K562 (cell line): ENCODE measurements at regions not wholly inside any gene's neighbourhood (a gene's known extent, or its start where the extent isn't known, plus 50 kb on each side); places are given as distances from the start of the nearest gene placed in this dataset.

Experiments used
- ATAC-seq: fragments of 200-7000 bp; cut with Tn5 transposase; 3 replicates; pipeline ENCODE4 v1.9.1; 2020; ENCODE audit warnings: moderate library complexity
- BruUV-seq: library from RNA; stranded (reverse); fragments of 400-500 nt; replicated peaks from 2 replicates; lab custom pipeline; 2021; lab: Mats Ljungman, UMichigan
- CTCF ChIA-PET: fragments of 300-600 bp; formaldehyde crosslinking; extraction: SDS; loops from one replicate; lab custom pipeline; 2021; ENCODE audit warnings: low intra/inter-chr PET ratio; lab: Yijun Ruan, JAX
- POLR2A ChIA-PET: fragments of 300-600, 350-650 bp; sonication (Branson Sonifier 250); formaldehyde crosslinking; extraction: SDS; loops from one replicate; lab custom pipeline; 2021; ENCODE audit warnings: antibody characterized with exemption, inconsistent platforms; lab: Yijun Ruan, JAX
- DNase-seq, 4 experiments: peaks; one replicate each; pipeline versions ENCODE4 v3.0.0 to v3.0.0-alpha.2; 2011 to 2018; ENCODE audit warnings: low spot score in 3 of 4, mixed read lengths in 3 of 4; ENCODE audit errors: extremely low read depth in 1 of 4
- FAIRE-seq: peaks from 2 replicates; lab custom pipeline; 2011; peaks lifted over from hg19 to GRCh38; lab: Jason Lieb, UNC
- H2AFZ ChIP-seq: 2 replicates; pipeline ENCODE4 v1.6.0; 2011; ENCODE audit warnings: low read depth, low read length, control low read depth, inconsistent platforms
- H3K27ac ChIP-seq: fragments of 200-600 bp; 3 replicates; pipeline ENCODE4 v1.8.0; 2011; ENCODE audit warnings: low read depth, mild to moderate bottlenecking, control low read depth, inconsistent platforms, low read length, moderate library complexity, mixed read lengths; ENCODE audit errors: extremely low read depth
- H3K27me3 ChIP-seq, 2 experiments: fragments of 300-600 bp in 1 of 2; 2 replicates in 1 of 2; 3 replicates in 1 of 2; pipeline versions ENCODE4 v1.6.0 to v1.8.0; 2011; ENCODE audit warnings: inconsistent platforms in 2 of 2, low read length in 2 of 2, mild to moderate bottlenecking in 1 of 2, mixed read lengths in 1 of 2, moderate library complexity in 1 of 2; ENCODE audit not compliant: control insufficient read depth in 2 of 2, insufficient read depth in 2 of 2
- H3K36me3 ChIP-seq: fragments of 300-600 bp; 3 replicates; pipeline ENCODE4 v1.8.0; 2011; ENCODE audit warnings: mild to moderate bottlenecking, low read length, inconsistent platforms; ENCODE audit not compliant: control insufficient read depth, insufficient read depth
- H3K4me1 ChIP-seq, 2 experiments: fragments of 200-600 bp in 1 of 2; replicated peaks in 1 of 2; 2 replicates in 1 of 2; 3 replicates in 1 of 2; pipeline versions ENCODE4 v1.5.1 to v1.8.0; 2011; ENCODE audit warnings: inconsistent platforms in 2 of 2, low read length in 2 of 2, mild to moderate bottlenecking in 1 of 2, mixed read lengths in 1 of 2, moderate library complexity in 1 of 2; ENCODE audit not compliant: control insufficient read depth in 2 of 2, insufficient read depth in 2 of 2
- H3K4me2 ChIP-seq: 2 replicates; pipeline ENCODE4 v1.6.1; 2011; ENCODE audit warnings: low read length, control low read depth, inconsistent platforms, mixed read lengths; ENCODE audit not compliant: insufficient read depth
- H3K4me3 ChIP-seq: fragments of 200-600 bp; sonication (generic), shearing (Covaris generic); 2 replicates; pipeline ENCODE4 v1.5.1; 2016; ENCODE audit warnings: control low read depth, inconsistent platforms
- H3K79me2 ChIP-seq: fragments of 200-600 bp; 3 replicates; pipeline ENCODE4 v1.8.0; 2011; ENCODE audit warnings: low read length, inconsistent platforms; ENCODE audit not compliant: control insufficient read depth, insufficient read depth
- H3K9ac ChIP-seq, 2 experiments: 2 replicates each; pipeline versions ENCODE4 v1.6.0 to v1.6.1; 2011; ENCODE audit warnings: low read depth in 2 of 2, low read length in 2 of 2, control low read depth in 1 of 2, inconsistent platforms in 1 of 2, mild to moderate bottlenecking in 1 of 2, mixed read lengths in 1 of 2; ENCODE audit not compliant: insufficient read depth in 1 of 2
- H3K9me1 ChIP-seq: one replicate; pipeline ENCODE4 v1.6.0; 2011; ENCODE audit warnings: inconsistent platforms, mild to moderate bottlenecking, low read length, moderate library complexity; ENCODE audit not compliant: control insufficient read depth, insufficient read depth
- H3K9me3 ChIP-seq: replicated peaks from 2 replicates; pipeline ENCODE4 v1.5.1; 2011; ENCODE audit warnings: low read depth, low read length, inconsistent platforms; ENCODE audit not compliant: control insufficient read depth, insufficient read depth
- H4K20me1 ChIP-seq: replicated peaks from 2 replicates; pipeline ENCODE4 v1.6.1; 2011; ENCODE audit warnings: low read length, inconsistent platforms, mixed read lengths; ENCODE audit not compliant: control insufficient read depth, insufficient read depth
- CREB3L1 ChIP-seq: fragments of 450-650 bp; IDR thresholded peaks from 2 replicates; pipeline ENCODE4 v1.6.1; 2014; ENCODE audit warnings: low read depth, mild to moderate bottlenecking, moderate library complexity, borderline replicate concordance
- FOXA3 ChIP-seq, 2 experiments: fragments of 450-650 bp in 1 of 2; sonication (generic) in 1 of 2; formaldehyde crosslinking; IDR thresholded peaks in 1 of 2; conservative IDR thresholded peaks in 1 of 2; 2 replicates each; pipeline versions ENCODE4 v1.4.0 to v1.8.0; 2020 to 2022; ENCODE audit warnings: mild to moderate bottlenecking in 2 of 2, missing genetic modification reagents in 1 of 2
- GATAD2A ChIP-seq: fragments of 450-650 bp; IDR thresholded peaks from 2 replicates; pipeline ENCODE4 v1.6.1; 2017
- HNRNPL ChIP-seq: fragments of 200-400 bp; formaldehyde crosslinking; IDR thresholded peaks from 2 replicates; pipeline ENCODE4 v1.6.1; 2017; ENCODE audit warnings: low read depth, mild to moderate bottlenecking, low read length
- ILK ChIP-seq: fragments of 450-650 bp; IDR thresholded peaks from 2 replicates; pipeline ENCODE4 v1.6.1; 2016; ENCODE audit warnings: missing genetic modification characterization, low read depth, mild to moderate bottlenecking, missing compliant biosample characterization, moderate library complexity, borderline replicate concordance
- KDM2B ChIP-seq: fragments of 250-450 bp; sonication (Bioruptor Pico); IDR thresholded peaks from 2 replicates; pipeline ENCODE4 v1.8.0; 2021; ENCODE audit warnings: mild to moderate bottlenecking, moderate library complexity
- MAZ ChIP-seq, 2 experiments: fragments of 450-650 bp in 1 of 2; sonication (generic) in 1 of 2; formaldehyde crosslinking; IDR thresholded peaks in 1 of 2; conservative IDR thresholded peaks in 1 of 2; 2 replicates each; pipeline versions ENCODE4 v1.4.0 to v1.5.0; 2020; ENCODE audit warnings: mild to moderate bottlenecking in 1 of 2, missing genetic modification reagents in 1 of 2
- MTF1 ChIP-seq: fragments of 250-450 bp; sonication (Bioruptor Pico); IDR thresholded peaks from 2 replicates; pipeline ENCODE4 v1.9.0; 2021; ENCODE audit warnings: moderate library complexity, mild to moderate bottlenecking, inconsistent platforms, borderline replicate concordance
- RAD21 ChIP-seq, 2 experiments: fragments of 250-450 bp in 1 of 2; fragments of 450-650 bp in 1 of 2; sonication (Bioruptor Pico) in 1 of 2; formaldehyde crosslinking in 1 of 2; IDR thresholded peaks in 1 of 2; conservative IDR thresholded peaks in 1 of 2; 2 replicates each; pipeline versions ENCODE4 v1.4.0 to v1.8.0; 2020 to 2022; ENCODE audit warnings: mild to moderate bottlenecking in 2 of 2, moderate library complexity in 1 of 2
- SREBF1 ChIP-seq: fragments of 150-350 bp; IDR thresholded peaks from 2 replicates; pipeline ENCODE4 v1.6.1; 2014; ENCODE audit warnings: antibody characterized with exemption, low read depth, low read length, borderline replicate concordance
- WGBS: fragments of 100-300 bp; shearing (Covaris generic); methylation state at CpG from one replicate; pipeline ENCODE4 v1.1.6; 2016; ENCODE audit warnings: low coverage, mixed read lengths; ENCODE audit not compliant: insufficient coverage; ENCODE audit errors: missing lambda C conversion rate; 5-methylcytosine and 5-hydroxymethylcytosine counted together
- in situ Hi-C: fragments of 300-500 bp; cut with MboI; formaldehyde crosslinking; loops from 4 replicates; pipeline ENCODE4 v1.15.0; 2018; ENCODE audit warnings: inconsistent platforms, mixed read lengths
- intact Hi-C: fragments of 100-400 bp; cut with micrococcal nuclease; formaldehyde crosslinking; loops from 2 replicates; pipeline ENCODE4 v1.14.2; 2022

- Histone ChIP-seq H3K4me1 (peaks cover 18 to 24% of the 10 kb centered on the region in 2 experiments; a peak in 4 of 5 replicates), H3K4me3 (no peak overlapping the region), H3K9ac (no peak overlapping the region; a peak in 1 of 4 replicates), H3K9me3 (no peaks in the 10 kb centered on the region), H3K36me3 (no peaks in the 10 kb centered on the region), H3K79me2 (no peaks in the 10 kb centered on the region), H3K9me1 (peaks cover 4% of the 10 kb centered on the region), H2AFZ (no peak overlapping the region), H3K4me2 (no peak overlapping the region), H4K20me1 (no peaks in the 10 kb centered on the region), H3K27ac (no peak overlapping the region), H3K27me3 (no peaks in the 10 kb centered on the region)
- TF ChIP-seq ILK (tag) (no peak), HNRNPL (no peak), RAD21 (CRISPR knock-in tag; conservative IDR thresholded peaks at IDR 0.05 in 1 of 2, IDR thresholded peaks at IDR 0.05 in 1 of 2) (no peak), GATAD2A (no peak), CREB3L1 (no peak), MAZ (CRISPR knock-in tag; conservative IDR thresholded peaks at IDR 0.05 in 1 of 2, IDR thresholded peaks at IDR 0.05 in 1 of 2) (no peak), FOXA3 (CRISPR knock-in tag; conservative IDR thresholded peaks at IDR 0.05 in 1 of 2, IDR thresholded peaks at IDR 0.05 in 1 of 2) (no peak), SREBF1 (no peak), KDM2B (CRISPR knock-in tag) (no peak), MTF1 (no peak)
- FAIRE-seq (no peak), ATAC-seq (no peak), DNase-seq (no peak)
- no TSS peak for BruUV-seq
- WGBS = 33% methylated on average over 10 of the region's 11 CpGs
- in situ Hi-C loops = loop anchor here (10.0 to 25.0 kb wide), 2 partner anchors 299 to 349 kb away; no protein-coding TSS in a partner anchor
- POLR2A ChIA-PET = interaction anchor here (0.6 to 1.5 kb wide), 4 partner anchors 25 to 90 kb away, joined by 3 to 5 read pairs (median 4); partner anchors contain the start of gene ZFP36L2
- CTCF ChIA-PET = no interaction called here
- intact Hi-C loops = no loop called here
Observed at GRCh38 chr2:43136011-43136799, 90.2 kb downstream of the ZFP36L2 start.
